PC-3 (cell line): ENCODE measurements at regions not wholly inside any gene's neighbourhood (a gene's known extent, or its start where the extent isn't known, plus 50 kb on each side); places are given as distances from the start of the nearest gene placed in this dataset.

Experiments used
- ATAC-seq: fragments of 200-7000 bp; cut with Tn5 transposase; 2 replicates; pipeline ENCODE4 v1.9.1; 2020; ENCODE audit warnings: mild to moderate bottlenecking, moderate library complexity
- BruUV-seq: library from RNA; stranded (reverse); fragments of 400-500 nt; replicated peaks from 2 replicates; lab custom pipeline; 2021; lab: Mats Ljungman, UMichigan
- CTCF ChIA-PET: fragments of 300-600 bp; sonication (Branson Sonifier 250); formaldehyde crosslinking; loops from one replicate; lab custom pipeline; 2022; ENCODE audit warnings: antibody characterized with exemption; lab: Charles Lee
- POLR2A ChIA-PET: fragments of 300-600 bp; sonication (Branson Sonifier 250); formaldehyde crosslinking; loops from one replicate; lab custom pipeline; 2022; ENCODE audit warnings: antibody characterized with exemption; ENCODE audit not compliant: unreplicated experiment; lab: Charles Lee
- DNase-seq: peaks from one replicate; pipeline ENCODE4 v3.0.0-alpha.2; 2015
- H2AFZ ChIP-seq: fragments of 300-600 bp; sonication (generic); 2 replicates; pipeline ENCODE4 v1.6.0; 2016; ENCODE audit warnings: antibody characterized with exemption, low read length
- H3F3A ChIP-seq: fragments of 300-600 bp; sonication (generic); one replicate; pipeline ENCODE4 v1.6.0; 2017; ENCODE audit warnings: antibody characterized with exemption, low read length, control low read depth, mild to moderate bottlenecking; ENCODE audit not compliant: unreplicated experiment
- H3K27ac ChIP-seq: fragments of 300-600 bp; sonication (generic); 2 replicates; pipeline ENCODE4 v1.5.1; 2016; ENCODE audit warnings: mild to moderate bottlenecking, low read length
- H3K27me3 ChIP-seq: fragments of 300-600 bp; sonication (generic); 2 replicates; pipeline ENCODE4 v1.6.1; 2016; ENCODE audit warnings: low read length, mixed read lengths
- H3K36me3 ChIP-seq: fragments of 300-600 bp; sonication (generic); 2 replicates; pipeline ENCODE4 v1.6.1; 2016; ENCODE audit warnings: low read depth, mixed run types, low read length, mixed read lengths
- H3K4me1 ChIP-seq: fragments of 300-600 bp; sonication (generic); 2 replicates; pipeline ENCODE4 v1.5.1; 2016; ENCODE audit warnings: low read length; ENCODE audit not compliant: insufficient read depth
- H3K4me2 ChIP-seq: fragments of 300-600 bp; sonication (generic); 2 replicates; pipeline ENCODE4 v1.6.0; 2016; ENCODE audit warnings: low read length
- H3K4me3 ChIP-seq: fragments of 300-600 bp; sonication (generic); 2 replicates; pipeline ENCODE4 v1.5.1; 2016; ENCODE audit warnings: mild to moderate bottlenecking, low read length, mixed read lengths
- H3K79me2 ChIP-seq: fragments of 300-600 bp; sonication (generic); 2 replicates; pipeline ENCODE4 v1.6.1; 2017; ENCODE audit warnings: low read length, mixed read lengths
- H3K9ac ChIP-seq: fragments of 300-600 bp; sonication (generic); 2 replicates; pipeline ENCODE4 v1.6.0; 2016; ENCODE audit warnings: mild to moderate bottlenecking, low read length
- H3K9me2 ChIP-seq: fragments of 300-600 bp; sonication (generic); replicated peaks from 2 replicates; pipeline ENCODE4 v1.6.1; 2016; ENCODE audit warnings: mixed run types, low read length, mixed read lengths
- H3K9me3 ChIP-seq: fragments of 300-600 bp; sonication (generic); 2 replicates; pipeline ENCODE4 v1.6.1; 2016; ENCODE audit warnings: low read length, mixed read lengths
- H4K20me1 ChIP-seq: fragments of 300-600 bp; sonication (generic); 2 replicates; pipeline ENCODE4 v1.6.1; 2016; ENCODE audit warnings: low read length, mixed read lengths
- EZH2 ChIP-seq: fragments of 300-600 bp; sonication (generic); IDR thresholded peaks from one replicate; pipeline ENCODE4 v1.6.1; 2017; ENCODE audit warnings: antibody characterized with exemption, mild to moderate bottlenecking, low read length; ENCODE audit not compliant: unreplicated experiment
- EZH2phosphoT487 ChIP-seq: fragments of 300-600 bp; sonication (generic); IDR thresholded peaks from 2 replicates; pipeline ENCODE4 v1.6.1; 2018; ENCODE audit warnings: mild to moderate bottlenecking, antibody characterized with exemption, low read length, borderline replicate concordance
- intact Hi-C: fragments of 100-400 bp; cut with micrococcal nuclease; formaldehyde crosslinking; loops from 2 replicates; pipeline ENCODE4 v1.9.0; 2023
- TF ChIP-seq, protein P1 (sequence below): fragments of 300-600 bp; sonication (generic); conservative IDR thresholded peaks from 2 replicates; pipeline ENCODE4 v1.5.1; 2017; ENCODE audit warnings: antibody characterized with exemption, low read depth, mild to moderate bottlenecking, low read length

GRCh38 chr10:44267007-44267406 is 117.9 kb downstream of the CXCL12 start:
- Histone ChIP-seq H3K9me3 (no peaks in the 10 kb centered on the region), H3K4me3 (no peak overlapping the region), H3K27me3 (no peaks in the 10 kb centered on the region; the same call in 1 of the 2 replicates), H3K4me1 (no peaks in the 10 kb centered on the region), H3K27ac (no peak overlapping the region), H4K20me1 (no peaks in the 10 kb centered on the region), H3F3A (no peaks in the 10 kb centered on the region), H3K4me2 (no peak overlapping the region), H3K9me2 (no peaks in the 10 kb centered on the region), H3K79me2 (no peaks in the 10 kb centered on the region), H2AFZ (no peak overlapping the region), H3K9ac (no peak overlapping the region), H3K36me3 (no peaks in the 10 kb centered on the region)
- POLR2A ChIA-PET: no interaction called here
- CTCF ChIA-PET: no interaction called here
- no peak for ATAC-seq
- TF ChIP-seq EZH2 (no peak), EZH2phosphoT487 (no peak)
- TF ChIP-seq, protein P1, sequence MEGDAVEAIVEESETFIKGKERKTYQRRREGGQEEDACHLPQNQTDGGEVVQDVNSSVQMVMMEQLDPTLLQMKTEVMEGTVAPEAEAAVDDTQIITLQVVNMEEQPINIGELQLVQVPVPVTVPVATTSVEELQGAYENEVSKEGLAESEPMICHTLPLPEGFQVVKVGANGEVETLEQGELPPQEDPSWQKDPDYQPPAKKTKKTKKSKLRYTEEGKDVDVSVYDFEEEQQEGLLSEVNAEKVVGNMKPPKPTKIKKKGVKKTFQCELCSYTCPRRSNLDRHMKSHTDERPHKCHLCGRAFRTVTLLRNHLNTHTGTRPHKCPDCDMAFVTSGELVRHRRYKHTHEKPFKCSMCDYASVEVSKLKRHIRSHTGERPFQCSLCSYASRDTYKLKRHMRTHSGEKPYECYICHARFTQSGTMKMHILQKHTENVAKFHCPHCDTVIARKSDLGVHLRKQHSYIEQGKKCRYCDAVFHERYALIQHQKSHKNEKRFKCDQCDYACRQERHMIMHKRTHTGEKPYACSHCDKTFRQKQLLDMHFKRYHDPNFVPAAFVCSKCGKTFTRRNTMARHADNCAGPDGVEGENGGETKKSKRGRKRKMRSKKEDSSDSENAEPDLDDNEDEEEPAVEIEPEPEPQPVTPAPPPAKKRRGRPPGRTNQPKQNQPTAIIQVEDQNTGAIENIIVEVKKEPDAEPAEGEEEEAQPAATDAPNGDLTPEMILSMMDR: no peak
- intact Hi-C loops: no loop called here
- DNase-seq: no peak
- BruUV-seq: no TSS peak

DNA sequence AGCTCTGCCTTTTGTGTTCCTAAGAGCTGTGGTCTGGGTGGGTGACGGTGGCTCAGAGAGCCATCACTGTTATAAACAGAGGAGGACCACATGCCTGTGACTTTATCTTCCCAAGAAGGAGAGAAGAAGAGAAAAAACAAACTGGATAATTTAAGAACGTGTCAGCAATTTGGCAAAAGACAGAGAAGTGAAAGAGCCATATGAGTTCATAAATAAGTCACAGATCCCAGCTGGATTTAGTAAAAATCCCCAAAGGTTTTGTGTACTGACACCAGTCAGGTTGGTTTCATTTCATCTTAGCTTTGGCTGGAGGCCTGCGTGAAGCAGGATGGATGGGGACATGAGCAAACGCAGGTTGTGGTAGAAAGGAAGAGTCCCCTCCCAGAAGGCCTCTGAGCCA is 120.7 kb downstream of the CXCL12 start:
- Histone ChIP-seq H3K4me3 (no peak overlapping the region), H3K9me2 (no peaks in the 10 kb centered on the region), H3K4me1 (no peaks in the 10 kb centered on the region), H3K79me2 (no peaks in the 10 kb centered on the region), H3K9me3 (0 out of 2 replicates have a peak, but pooled peaks cover 4% of the 10 kb centered on the region), H4K20me1 (no peaks in the 10 kb centered on the region), H3K36me3 (no peaks in the 10 kb centered on the region), H3K27ac (no peak overlapping the region), H3K27me3 (no peaks in the 10 kb centered on the region; the same call in 1 of the 2 replicates), H3F3A (no peaks in the 10 kb centered on the region), H3K4me2 (no peak overlapping the region), H2AFZ (no peak overlapping the region), H3K9ac (no peak overlapping the region)
- DNase-seq: no peak
- ChIA-PET CTCF (no interaction called here), POLR2A (no interaction called here)
- no TSS peak for BruUV-seq
- TF ChIP-seq, protein P1: no peak
- TF ChIP-seq EZH2phosphoT487: no peak
- TF ChIP-seq EZH2: no peak
- intact Hi-C loops: no loop called here
- no peak for ATAC-seq

DNA sequence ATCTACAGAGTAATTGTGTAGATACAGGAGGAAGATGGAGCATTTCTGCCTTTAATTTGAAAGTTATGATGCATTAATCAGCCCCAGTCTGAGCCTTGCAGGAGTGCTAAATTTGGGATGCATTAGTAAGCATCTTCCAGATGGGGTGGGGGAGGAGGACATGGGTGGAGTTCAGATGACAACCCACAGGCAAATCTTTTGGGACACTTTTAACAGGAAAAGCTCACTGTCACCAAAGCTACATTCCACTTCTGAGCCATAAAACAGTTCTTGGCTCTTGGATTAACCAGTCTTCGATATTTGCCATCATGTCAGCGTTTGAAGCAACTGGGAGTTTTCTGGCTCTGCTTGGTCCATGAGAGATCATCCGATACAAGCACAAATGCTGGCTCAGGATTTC is 121.1 kb downstream of the CXCL12 start:
- no peak for TF ChIP-seq EZH2
- TF ChIP-seq, protein P1: no peak
- TF ChIP-seq EZH2phosphoT487: no peak
- no peak overlapping the region for H3K27ac ChIP-seq
- ATAC-seq (no peak), DNase-seq (no peak)
- no peaks in the 10 kb centered on the region; the same call in 1 of the 2 replicates for H3K27me3 ChIP-seq
- H2AFZ ChIP-seq: no peak overlapping the region
- H3K9me2 ChIP-seq: no peaks in the 10 kb centered on the region
- H3K9ac ChIP-seq: no peak overlapping the region
- H4K20me1 ChIP-seq: no peaks in the 10 kb centered on the region
- intact Hi-C loops: no loop called here
- BruUV-seq: no TSS peak
- no peak overlapping the region for H3K4me2 ChIP-seq
- H3F3A ChIP-seq: no peaks in the 10 kb centered on the region
- ChIA-PET POLR2A (no interaction called here), CTCF (no interaction called here)
- H3K79me2 ChIP-seq: no peaks in the 10 kb centered on the region
- H3K9me3 ChIP-seq: 0 out of 2 replicates have a peak, but pooled peaks cover 4% of the 10 kb centered on the region
- H3K36me3 ChIP-seq: no peaks in the 10 kb centered on the region
- H3K4me1 ChIP-seq: no peaks in the 10 kb centered on the region
- H3K4me3 ChIP-seq: no peak overlapping the region
